HUES6 (cell line): ENCODE measurements at regions not wholly inside any gene's neighbourhood (a gene's known extent, or its start where the extent isn't known, plus 50 kb on each side); places are given as distances from the start of the nearest gene placed in this dataset.
"Not testable (repeated sequence)": the region's sequence is repeated elsewhere in the genome, so short reads cannot be mapped to it uniquely, and the experiment has no call there.

Source experiments
- H3K27ac ChIP-seq: 2 replicates; pipeline ENCODE4 v1.7.0; 2013; ENCODE audit warnings: low read depth, mild to moderate bottlenecking, low read length, inconsistent platforms
- H3K27me3 ChIP-seq: 2 replicates; pipeline ENCODE4 v1.6.1; 2013; ENCODE audit warnings: low read length; ENCODE audit not compliant: control insufficient read depth, insufficient read depth
- H3K36me3 ChIP-seq: 2 replicates; pipeline ENCODE4 v1.6.1; 2013; ENCODE audit warnings: low read length; ENCODE audit not compliant: control insufficient read depth, insufficient read depth
- H3K4me1 ChIP-seq: 2 replicates; pipeline ENCODE4 v1.6.1; 2013; ENCODE audit warnings: low read length; ENCODE audit not compliant: control insufficient read depth, insufficient read depth
- H3K4me3 ChIP-seq: 2 replicates; pipeline ENCODE4 v1.5.1; 2013; ENCODE audit warnings: low read depth, low read length
- H3K9ac ChIP-seq: one replicate; pipeline ENCODE4 v1.6.1; 2013; ENCODE audit warnings: mild to moderate bottlenecking, low read length
- H3K9me3 ChIP-seq: 2 replicates; pipeline ENCODE4 v1.6.1; 2013; ENCODE audit warnings: low read depth, low read length; ENCODE audit not compliant: control insufficient read depth, insufficient read depth

GRCh38 chr17:83247001-83247400, 167.6 kb downstream of the METRNL start:
- H3K4me1 ChIP-seq, H3K27ac ChIP-seq, H3K27me3 ChIP-seq, H3K4me3 ChIP-seq, H3K9ac ChIP-seq, H3K9me3 ChIP-seq, H3K36me3 ChIP-seq: not testable (repeated sequence)
